HG02642 (cell line): ENCODE measurements at regions not wholly inside any gene's neighbourhood (a gene's known extent, or its start where the extent isn't known, plus 50 kb on each side); places are given as distances from the start of the nearest gene placed in this dataset.
"Not testable (repeated sequence)": the region's sequence is repeated elsewhere in the genome, so short reads cannot be mapped to it uniquely, and the experiment has no call there.

Experiments used
- ATAC-seq: cut with Tn5 transposase; IDR thresholded peaks from one replicate; pipeline ENCODE4 v1.9.1; 2021; ENCODE audit warnings: mild to moderate bottlenecking; ENCODE audit not compliant: unreplicated experiment, poor library complexity

DNA sequence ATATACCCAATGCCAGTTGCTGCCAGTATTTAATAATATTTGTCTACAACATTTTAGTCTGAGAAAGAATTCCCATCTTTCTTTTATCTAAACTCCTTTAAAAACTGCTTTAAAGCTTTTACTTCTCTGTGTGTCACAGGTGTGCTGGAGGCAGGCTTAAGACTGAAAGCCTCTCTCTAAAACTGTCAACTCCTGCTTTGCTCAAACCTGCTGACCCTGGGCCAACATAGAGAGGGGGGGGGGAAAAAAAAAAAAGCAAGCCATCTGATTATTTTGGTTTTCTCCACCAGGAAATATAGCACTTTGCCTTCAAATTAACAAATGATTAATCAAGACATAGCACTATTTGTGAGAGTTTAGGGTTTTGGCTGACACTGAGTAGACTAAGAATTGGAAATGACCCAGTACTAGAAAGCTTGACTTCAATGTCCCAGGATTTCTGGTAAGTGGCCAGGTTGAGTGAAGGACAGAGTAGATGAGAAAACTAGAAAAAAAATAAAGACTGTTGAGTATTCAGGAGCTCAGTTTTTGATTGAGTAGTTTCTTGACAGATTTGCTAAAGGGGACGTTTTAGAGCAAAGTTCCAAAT, 357.0 kb upstream of the FLRT2 start:
- ATAC-seq, result no peak

DNA sequence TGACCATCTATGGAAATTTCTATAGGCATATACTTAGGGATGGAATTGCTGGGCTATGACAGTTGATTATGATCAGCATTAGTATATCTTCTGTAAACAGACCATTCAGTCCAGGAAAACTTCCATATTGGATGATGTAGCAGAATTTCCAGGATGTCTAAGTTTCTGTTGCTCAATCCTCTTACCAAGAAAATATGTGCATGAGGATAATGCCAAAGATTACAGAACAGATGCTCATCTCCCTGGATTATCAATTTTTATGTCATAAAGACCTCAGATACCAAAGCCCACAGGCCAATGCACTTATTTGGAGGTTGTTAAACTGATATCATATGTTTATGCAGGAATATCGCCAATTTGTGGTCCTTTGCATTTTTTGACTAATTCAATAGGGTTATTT, 354.4 kb upstream of the FLRT2 start:
- no peak for ATAC-seq

DNA sequence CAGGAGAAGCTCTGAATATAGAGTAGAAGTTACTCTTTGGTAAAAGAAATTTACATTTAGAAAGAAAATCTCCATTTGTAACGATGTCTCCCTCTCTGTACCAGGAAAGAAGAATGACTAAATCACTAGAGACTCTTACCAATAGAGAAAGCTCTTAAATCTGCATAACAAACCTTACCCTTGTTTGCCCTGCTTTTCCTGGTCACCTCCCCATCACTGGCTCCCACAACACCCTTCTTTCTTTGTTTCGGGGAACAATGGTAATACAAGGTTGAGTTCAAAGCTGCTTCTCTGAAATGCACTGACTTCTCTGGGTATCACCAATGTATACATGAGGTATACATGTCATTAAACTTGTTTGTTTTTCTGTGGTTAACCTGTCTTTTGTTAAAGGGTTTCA, 351.1 kb upstream of the FLRT2 start:
- no peak for ATAC-seq

DNA sequence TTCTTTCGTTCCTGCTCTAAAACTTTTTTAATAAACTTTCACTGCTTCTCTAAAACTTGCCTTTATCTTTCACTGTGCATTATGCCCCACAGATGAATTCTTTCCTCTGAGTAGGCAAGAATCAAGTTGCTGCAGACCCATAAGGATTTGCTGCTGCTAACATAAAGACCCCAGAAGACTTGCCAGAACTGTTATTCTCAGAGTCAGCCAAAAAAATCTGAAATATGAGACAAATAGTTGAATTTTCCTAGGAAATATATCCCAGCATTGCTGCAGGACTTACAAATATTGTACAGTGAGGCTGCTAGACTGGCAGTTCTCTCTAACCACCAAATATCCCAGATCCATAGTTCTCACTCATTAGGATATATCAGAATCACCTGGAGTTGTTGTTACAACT, 349.1 kb upstream of the FLRT2 start:
- ATAC-seq, result no peak

DNA sequence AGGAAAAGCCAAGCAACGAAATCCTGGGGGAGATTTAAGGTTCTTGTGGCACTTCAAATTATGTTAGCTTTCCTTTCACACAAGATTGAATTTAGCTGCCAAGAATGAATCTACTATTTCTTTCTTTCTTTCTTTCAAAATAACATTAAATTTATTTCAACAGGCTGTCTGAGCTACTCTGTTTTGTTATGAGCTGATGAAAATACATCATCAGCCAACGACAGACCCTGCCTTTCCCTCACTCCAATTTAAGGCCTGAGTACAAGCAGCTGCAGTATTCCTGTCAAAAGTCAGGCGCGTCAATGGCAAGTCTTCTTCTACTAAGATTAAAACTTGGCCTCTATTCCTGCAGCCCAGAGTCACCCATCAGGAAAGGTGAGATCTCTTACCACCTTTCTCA, 347.7 kb upstream of the FLRT2 start:
- no peak for ATAC-seq

DNA sequence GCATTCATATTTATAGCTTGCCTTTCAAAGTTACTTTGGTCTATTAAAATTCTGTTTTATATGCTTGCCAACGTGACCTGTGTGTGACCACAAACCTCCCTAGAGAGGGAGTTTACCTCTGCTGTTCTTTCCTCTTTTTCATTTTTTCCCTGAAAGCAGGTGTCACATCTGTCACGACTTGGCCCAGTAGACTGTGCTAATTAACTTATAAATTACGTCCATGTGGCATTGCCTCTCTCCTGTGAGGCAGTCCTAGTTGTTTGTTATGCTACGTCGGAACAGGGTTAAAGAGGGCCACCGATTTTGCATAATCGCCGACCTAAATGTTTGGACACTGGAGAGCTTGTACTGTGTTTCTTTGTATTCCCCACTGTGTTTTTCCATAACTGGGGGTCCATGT, 343.9 kb upstream of the FLRT2 start:
- no peak for ATAC-seq

DNA sequence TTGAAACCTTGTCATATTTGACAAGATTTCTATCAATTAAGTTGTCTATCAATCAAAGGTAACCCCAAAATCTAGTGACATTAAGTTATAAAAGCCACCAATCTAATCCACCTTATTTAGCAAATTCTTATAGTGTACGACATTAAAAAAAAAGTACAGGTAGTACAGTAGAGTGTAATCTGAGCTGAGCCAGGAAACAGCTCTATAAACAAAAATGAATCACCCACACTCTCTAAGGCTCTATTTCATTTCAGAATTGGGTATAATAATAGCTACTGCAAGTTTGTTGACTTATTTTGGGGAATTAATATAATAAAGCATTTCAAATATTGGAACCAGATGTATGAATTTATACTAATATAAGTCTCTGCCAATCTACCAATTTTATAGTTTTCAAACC, 342.4 kb upstream of the FLRT2 start:
- ATAC-seq, result no peak

DNA sequence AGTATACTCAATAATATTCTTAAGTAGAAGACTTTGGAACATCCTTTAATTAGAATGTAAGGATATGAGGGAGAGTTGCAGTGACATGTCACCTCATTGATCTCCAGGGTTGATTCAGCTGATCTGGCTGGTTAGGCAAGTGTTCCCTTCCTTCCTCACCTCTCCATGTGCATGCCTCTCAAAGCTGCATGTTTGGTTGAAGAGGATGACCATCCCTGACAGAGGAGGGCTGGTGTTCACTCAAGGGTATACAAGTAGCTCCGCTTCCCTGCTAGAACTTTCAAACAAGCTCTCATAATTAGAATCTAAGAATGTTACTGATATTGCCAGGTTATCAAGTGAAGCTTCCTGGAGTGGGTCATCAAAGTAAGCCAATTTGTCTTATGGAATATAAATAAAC, 341.1 kb upstream of the FLRT2 start:
- no peak for ATAC-seq

DNA sequence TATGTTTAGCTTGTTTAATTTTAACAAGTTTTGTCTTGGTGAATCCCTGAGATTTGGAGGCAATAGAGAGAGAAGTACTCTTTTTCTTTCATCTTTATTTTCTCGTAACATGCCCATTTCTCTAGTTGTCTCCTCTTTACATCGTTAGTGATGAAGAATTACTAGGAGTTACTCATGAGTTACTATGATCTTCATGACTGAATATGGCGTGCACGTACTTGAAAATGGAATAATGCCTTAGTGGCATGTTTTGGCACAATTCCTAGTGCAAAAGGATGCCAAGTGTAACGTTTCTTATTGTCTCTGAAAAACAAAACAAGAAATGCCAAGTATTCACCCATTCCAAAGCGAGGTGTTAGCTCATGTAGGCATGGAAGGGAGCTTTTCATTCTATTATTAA, 340.7 kb upstream of the FLRT2 start:
- ATAC-seq, result not testable (repeated sequence)

DNA sequence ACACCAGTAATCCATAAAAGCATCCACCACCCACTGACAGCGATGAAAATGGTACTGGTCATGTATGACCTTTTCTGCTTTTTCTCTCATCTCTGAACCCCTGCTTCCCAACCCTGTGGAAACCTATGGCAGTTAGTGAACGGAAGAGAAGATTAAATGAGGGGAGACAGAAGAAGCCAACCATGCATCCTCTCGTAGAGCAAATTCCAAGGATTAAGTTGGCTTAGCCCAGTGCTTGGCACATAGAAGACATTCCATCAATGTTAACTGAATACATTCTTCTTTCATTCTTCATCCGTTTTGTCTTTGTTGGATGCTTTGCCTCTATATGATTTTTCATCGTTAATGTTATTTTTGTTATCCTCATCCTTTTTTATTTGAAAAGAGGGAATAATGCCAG, 339.7 kb upstream of the FLRT2 start:
- no peak for ATAC-seq

DNA sequence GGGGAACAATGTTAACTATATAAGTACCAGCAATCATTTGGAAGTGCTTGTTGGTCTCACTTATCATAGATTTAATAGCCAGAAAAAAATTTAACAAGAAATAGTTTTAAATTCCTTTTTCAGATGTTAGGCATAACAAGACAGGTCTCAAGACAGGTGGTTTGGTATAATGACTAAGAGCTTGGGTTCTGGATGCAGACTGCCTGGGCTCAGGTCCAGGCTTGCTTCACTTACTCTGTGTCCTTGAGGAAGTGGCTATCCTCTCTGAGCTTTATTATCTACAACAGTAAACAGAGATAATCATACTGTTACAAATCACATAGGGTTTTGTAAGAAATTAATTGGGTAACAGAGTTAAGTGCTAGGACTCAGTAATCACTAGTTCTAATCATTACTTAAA, 338.0 kb upstream of the FLRT2 start:
- no peak for ATAC-seq

DNA sequence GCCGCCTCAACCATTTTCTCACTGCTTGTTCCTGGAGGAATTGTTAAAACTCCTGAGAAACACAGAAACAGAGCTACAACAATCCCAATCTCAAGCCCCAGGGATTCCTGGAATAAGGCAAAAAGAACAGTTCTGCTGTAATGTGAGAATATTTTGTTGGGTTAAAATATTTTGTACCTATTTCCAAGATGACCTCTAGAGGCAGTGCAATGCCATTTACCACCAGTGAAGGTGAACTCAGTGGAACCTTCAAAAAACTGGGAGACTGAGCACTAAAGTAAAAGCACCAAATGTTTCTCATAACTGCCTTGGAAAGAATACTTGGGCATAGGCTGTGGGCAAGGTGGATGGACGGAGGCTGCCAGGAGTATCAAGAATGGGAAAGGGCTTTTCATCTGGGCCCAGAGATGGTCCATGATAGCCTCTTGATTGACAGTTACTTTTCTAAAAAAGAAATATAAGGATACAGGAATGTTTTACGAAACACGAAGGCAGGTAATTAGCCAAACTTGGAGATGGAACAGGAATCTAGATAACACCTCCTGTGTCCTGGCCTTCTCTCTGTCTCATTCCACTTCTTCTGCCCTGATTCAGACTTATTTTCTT, 334.0 kb upstream of the FLRT2 start:
- no peak for ATAC-seq

DNA sequence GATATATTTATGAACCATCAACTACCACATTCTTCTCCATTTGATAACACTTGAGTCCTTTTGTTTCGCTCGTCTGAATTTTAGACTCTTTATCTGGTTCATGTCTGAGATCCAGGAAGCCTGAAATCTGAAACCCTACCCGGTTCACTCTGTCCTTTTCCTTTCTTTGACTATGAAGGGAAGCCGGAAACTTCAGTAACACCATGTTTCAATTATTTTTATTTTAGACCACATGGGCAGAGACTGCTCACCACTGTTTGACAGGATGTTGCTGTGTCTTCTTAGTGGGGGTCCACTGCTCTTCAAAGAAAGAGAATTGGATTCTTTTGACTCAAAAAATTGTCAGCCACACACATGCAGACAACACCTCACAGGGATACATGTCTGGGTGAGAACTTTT, 331.9 kb upstream of the FLRT2 start:
- ATAC-seq, result no peak

DNA sequence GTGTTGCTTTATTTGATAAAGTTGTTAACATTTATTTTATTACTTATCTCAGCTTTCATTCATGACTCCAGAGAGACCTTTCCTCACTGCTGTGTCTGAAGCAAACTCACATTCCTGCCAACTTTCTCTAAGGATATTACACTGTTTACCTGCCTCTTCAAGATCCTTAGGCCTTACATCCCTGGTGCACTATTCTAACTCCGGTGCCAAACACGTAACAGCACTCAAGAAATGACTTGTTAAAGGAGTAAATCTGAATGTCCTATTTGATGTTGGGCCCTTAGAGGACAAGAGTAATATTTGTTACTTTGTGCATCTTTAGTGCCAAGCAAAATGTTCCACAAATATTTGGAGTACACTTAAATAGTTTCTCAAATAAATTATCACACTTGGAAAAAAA, 324.1 kb upstream of the FLRT2 start:
- no peak for ATAC-seq

DNA sequence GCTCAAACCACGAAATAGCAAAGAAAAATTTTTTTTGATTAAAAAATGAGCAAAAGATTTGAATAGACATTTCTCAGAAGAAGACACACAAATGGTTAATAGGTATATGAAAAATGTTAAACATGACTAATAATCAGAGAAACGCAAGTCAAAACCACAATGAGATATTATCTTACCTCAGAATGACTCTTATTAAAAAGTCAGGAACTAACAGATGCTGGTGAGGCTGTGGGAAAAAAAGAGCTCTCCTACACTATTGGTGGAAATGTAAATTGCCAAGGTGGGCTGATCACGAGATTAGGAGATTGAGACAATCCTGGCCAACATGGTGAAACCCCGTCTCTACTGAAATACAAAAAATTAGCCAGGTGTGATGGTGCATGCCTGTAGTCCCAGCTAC, 315.5 kb upstream of the FLRT2 start:
- ATAC-seq, result no peak

DNA sequence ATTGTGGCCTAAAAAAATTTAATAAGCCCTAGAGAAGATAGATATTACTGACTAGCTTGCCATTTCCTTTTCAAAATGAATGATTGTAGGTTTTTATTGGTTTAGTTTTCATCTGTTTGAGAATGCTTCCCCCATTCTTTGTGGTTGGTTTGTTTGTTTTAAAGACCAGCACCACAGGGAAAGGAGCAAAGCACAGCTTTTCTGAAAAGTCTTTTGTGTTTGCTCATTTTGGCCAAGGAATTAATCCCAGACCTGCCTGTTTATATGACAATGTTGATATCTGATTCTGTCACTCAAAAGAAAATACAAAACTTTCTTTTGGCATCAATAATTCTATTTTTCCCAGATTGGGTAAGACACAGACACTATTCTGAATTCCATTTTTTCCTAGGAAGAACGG, 312.5 kb upstream of the FLRT2 start:
- no peak for ATAC-seq

DNA sequence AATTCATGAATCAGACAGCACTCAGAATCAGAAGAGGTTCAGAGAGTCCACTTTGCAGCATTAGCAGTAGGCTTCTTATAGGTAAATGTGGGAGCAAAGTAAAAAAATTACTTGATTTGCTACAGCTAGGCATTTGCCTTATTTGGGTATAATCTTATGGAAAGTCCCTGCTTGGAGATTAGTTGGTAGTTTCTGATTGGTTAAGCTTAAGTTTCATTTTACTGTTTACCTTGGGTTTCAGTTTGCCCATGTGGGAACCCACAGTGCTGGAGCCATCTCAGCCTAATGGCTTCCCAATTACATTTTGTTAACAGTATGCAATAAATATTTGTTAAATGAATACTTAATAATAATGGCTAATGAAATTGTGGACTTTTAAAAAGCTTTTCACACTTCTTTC, 311.0 kb upstream of the FLRT2 start:
- no peak for ATAC-seq

DNA sequence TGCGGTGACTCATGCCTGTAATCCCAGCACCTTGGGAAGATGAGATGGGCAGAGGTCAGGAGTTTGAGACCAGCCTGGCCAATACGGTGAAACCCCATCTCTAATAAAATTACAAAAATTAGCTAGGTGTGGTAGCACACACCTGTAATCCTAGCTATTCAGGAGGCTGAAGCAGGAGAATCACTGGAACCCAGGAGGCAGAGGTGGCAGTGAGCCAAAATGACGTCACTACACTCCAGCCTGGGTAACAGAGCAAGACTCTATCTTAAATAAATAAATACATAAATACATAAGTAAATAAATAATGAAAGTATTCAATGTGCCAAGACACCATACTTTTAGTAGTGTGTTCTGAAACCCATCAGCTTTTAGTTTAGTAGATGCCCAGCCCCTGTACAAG, 308.1 kb upstream of the FLRT2 start:
- no peak for ATAC-seq

DNA sequence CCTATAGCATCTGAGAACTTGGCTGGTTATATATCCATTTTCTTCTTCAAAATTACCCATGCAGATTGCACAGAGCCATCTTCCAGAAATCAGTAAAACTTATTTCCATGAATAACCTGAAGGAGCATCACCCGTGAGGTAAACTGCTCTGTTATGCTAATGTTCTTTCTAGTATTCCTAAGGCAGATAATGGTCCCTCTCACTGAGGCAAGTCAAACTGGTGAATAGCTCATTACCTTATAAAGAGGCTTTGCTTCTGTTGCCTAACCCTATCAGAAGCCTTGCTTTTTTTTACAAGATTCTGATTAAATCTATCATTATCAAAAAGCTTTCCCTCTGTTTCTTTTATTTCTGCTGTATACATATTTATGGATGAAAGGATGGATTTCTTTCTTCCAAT, 307.6 kb upstream of the FLRT2 start:
- no peak for ATAC-seq

DNA sequence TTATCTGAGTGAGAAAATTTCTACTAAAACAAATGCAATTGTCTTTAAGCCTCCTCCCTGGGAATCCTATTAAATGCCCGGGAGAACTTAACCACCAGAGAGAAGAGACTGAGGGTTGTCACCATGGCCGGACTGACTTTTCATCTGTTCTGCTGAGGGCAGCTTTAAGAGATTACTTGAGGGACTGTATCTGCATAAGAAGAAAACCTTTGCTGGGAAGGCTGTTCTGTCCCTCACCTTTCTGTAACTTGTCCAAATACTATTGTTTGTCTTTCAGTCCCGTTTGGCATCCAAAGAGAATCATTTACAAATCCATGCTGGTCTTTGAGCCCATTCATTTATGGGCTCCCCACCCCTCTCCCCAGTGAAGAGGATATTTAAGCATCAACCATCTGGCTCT, 306.3 kb upstream of the FLRT2 start:
- no peak for ATAC-seq

DNA sequence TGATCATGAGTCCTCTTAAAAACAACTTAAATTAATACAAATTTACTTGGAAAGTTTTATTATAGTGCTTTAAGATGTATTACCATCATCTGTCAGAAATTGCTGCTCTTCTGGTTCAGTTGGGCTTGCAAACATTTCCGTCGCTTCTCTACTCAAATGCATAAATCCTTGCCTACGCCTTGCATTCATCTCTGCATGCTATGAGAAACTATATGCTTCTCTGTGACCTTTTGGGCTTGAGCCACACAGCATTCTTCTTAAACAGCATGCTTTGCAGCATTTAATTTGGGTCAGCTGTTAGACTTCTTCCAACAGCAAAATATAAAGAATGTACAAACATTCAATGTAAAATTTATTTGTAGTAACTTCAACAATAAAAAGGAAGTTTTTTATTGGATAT, 305.7 kb upstream of the FLRT2 start:
- no peak for ATAC-seq

DNA sequence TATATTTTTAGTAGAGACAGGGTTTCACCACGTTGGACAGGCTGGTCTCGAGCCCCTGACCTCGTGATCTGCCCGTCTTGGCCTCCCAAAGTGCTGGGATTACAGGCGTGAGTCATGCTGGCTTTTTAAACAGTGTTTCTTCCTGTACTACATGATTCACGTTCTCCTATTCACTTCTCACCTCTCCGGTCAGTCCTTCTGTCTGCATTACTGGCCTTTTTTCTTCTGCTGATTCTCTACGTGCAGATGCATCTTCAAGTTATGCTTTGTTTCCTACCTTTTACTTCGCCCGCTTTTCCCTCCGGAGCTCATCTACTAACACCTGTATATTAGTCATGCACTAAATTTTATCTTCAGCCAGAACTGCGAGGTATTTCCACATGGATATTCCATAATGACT, 296.2 kb upstream of the FLRT2 start:
- ATAC-seq, result no peak
